ENCODE measurements at regions not wholly inside any gene's neighbourhood (a gene's known extent, or its start where the extent isn't known, plus 50 kb on each side); places are given as distances from the start of the nearest gene placed in this dataset.
A peak's percentile ranks its signal among the peaks of the same experiment; 100 is the strongest.
"Not testable (repeated sequence)": the region's sequence is repeated elsewhere in the genome, so short reads cannot be mapped to it uniquely, and the experiment has no call there.

DNA sequence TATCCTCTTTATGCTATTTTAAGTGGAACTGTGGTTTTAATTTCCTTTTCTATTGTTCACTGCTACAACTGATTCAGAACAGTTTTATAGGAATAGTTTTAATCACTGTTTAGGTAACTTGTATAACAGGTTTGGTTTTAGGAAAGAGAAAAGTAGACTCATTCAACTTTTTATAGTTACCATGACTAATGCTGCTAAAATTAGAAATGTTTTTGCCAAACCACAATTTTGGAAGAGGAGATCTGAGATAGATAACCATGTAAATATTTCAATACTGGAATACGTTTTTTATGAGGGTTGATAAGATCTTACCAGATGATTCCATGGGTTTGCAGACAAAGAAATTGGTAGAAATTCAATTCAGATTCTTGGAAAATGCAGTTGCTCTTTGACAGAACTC, 404.6 kb upstream of the ARRDC3 start:
- DNase-seq (ENCODE audit: low read depth in 2 of 2) = no peak

- no peak for DNase-seq (ENCODE audit: low read depth in 2 of 2)
These were observed 394.6 kb upstream of the ARRDC3 start for GRCh38 chr5:91777671-91778070.

DNA sequence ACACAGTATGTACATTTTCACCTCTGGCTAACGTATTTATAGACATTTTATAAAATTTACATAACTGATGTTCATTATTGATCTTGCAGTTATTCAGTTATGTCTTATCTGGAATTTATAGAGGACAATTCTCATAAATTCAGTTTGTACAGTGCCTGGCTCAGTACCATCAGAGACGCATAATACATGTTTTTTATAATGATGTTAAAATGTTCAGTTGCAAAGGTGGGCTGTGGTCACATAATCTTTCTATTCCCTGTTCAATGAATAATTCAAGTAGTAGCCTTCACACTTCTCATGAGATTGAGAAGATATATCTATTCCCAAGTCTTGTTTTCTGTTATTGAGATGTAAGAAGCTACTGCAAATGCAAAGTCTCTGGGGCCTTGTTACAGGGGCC, 393.1 kb upstream of the ARRDC3 start:
- DNase-seq (ENCODE audit: low read depth in 2 of 2) = no peak

DNA sequence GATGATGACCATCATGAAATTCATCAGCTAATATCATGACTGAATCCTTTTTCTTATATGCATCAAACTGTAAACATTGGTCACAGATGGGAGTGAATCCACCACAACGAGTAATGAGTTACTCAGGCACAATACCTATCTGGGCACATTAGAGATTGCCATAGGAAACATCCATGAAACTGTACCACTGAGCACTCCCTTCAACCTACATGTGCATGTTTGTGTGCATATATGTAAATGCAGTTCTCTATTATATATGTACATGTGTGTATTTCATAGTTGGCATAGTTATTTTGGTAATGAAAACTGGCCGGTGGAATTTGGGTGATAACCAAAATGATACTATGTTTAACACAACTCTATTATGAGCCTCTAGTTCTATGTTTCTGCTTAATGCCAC, 387.3 kb upstream of the ARRDC3 start:
- DNase-seq (ENCODE audit: low read depth in 2 of 2) = no peak

- not testable (repeated sequence) for DNase-seq (ENCODE audit: low read depth in 2 of 2)
These were observed 374.3 kb upstream of the ARRDC3 start for GRCh38 chr5:91757383-91757782.

DNA sequence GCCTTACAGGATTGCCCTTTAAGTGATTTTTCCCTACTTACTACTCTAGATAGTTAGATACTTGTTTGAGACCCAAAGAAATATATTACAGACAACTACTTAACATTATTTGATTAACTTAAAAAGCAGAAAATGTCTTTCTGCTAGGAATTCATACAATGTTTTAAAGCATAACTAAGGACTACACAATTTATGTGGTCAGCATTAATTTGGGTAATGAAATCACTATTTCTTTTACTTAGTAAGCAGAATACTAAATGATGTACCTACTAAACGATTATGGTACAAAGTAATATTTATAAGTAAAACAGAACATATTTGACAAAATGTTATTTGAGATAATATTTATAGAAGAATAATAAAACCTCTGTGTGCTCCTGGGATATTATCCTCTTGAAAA, 371.9 kb upstream of the ARRDC3 start:
- DNase-seq (ENCODE audit: low read depth in 2 of 2) = no peak

DNA sequence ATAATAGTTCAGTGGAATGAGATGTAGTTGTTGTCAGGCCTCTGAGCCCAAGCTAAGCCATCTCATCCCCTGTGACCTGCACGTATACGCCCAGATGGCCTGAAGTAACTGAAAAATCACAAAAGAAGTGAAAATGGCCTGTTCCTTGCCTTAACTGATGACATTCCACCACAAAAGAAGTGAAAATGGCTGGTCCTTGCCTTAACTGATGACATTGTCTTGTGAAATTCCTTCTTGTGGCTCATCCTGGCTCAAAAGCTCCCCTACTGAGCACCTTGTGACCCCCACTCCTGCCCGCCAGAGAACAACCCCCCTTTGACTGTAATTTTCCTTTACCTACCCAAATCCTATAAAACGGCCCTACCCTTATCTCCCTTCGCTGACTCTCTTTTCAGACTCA, 361.4 kb upstream of the ARRDC3 start:
- DNase-seq (ENCODE audit: low read depth in 2 of 2) = not testable (repeated sequence)

GRCh38 chr5:91742550-91742949, 359.4 kb upstream of the ARRDC3 start:
- no peak for DNase-seq (ENCODE audit: low read depth in 2 of 2)

DNA sequence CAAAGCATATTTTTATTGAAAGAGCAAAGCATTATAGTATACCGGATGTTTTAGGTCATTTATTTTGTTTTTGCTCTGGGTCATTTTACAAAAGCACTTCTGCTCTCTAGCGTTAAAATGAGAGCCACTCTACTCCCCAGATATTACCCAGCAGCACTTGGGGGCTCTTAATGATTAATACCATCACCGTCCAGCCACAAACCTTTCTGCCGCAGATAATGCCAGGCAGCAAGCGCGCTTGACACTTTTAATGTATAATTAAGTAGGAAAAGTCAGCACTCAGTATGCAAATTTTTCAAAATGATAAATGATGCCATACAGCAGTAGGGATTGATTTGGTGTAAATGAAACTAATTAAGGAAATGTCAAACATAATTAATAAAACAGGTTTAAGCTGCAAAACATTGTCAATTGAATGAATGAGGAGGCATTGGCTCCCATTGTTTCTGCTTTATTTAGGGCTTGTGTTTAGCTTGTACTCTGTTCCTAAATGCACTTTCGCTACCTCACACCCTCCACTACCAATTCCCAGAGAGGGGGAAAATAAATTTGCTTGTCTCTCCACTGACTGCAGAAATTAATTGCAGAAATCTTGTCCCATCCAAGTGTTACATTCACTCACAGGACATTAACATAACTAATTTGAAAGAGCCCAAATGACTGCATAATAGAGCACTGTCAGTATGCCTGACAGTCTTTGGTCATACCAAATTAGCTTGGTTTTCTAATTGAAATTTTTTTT, 358.8 kb upstream of the ARRDC3 start:
- DNase-seq (ENCODE audit: low read depth in 2 of 2) = no peak

DNA sequence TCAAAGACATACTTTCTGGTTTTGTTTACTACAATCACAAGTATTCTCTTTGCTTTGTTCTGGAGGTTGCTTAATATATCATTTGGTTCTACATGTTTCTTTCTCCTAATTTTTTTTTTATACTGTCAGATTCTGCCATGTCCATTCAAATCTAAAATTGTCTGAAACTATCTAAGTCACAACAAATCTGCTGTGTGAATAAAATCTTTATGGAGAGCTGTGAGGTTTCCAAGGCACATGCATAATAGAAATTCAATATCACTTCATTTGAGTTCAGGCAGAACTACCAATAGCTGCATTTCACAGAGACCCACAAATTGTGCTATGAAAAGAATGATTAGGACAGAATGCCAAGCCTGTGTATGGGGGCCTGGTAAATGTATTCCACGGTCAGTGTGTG, 346.9 kb upstream of the ARRDC3 start:
- DNase-seq (ENCODE audit: low read depth in 2 of 2) = no peak

DNA sequence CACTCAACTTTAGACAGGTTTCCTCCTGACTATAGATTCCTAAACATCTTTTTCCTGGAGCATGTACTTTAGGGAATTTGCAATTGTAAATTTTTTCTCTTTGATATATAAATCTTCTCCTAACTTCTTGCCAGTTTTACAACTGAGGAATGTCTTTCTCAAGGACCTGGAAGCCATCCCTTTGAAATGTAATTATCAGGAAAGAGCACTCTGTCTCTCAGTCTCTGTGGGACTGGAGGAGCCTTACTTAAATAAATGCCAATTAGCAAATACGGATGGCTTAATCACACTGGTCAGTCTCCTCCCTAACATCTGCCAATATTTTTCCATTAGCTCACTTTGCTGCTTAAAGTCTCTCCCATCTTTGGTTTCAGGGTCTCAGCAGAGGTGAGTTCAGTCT, 344.3 kb upstream of the ARRDC3 start:
- no peak for DNase-seq (ENCODE audit: low read depth in 2 of 2)

DNA sequence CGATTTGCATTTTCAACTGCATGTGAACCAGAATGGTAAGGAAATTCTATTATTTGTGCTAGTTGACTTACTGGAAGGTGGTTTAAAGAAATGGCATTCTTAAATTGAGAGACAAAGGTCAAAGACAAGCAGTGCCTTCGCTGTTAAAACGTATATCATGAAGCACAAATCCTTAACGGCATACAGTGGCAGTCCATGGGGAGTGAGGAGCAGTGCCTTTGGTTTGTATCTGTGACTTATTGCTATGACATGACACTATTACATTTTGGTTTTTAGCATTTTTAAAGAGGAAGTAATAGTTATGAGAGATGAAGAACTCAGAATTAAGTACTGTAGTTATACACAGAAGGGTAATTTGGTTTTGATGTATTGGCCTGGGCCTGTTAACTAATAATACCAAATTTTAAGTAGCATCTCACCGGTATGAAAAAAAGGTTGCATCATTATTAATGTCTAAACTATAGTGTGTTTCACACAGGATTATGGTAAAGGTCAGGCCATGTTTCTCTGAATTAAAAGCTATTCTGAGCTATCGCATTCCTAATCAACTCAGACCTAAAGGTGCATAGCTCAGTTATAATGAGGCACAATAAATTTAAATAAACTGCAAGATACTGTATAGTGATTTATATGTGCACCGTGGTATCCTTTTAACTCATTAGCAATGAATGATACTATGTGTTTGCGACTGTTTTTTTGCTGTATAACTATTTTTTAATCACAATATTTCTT, 339.8 kb upstream of the ARRDC3 start:
- DNase-seq (ENCODE audit: low read depth in 2 of 2) = no peak

DNA sequence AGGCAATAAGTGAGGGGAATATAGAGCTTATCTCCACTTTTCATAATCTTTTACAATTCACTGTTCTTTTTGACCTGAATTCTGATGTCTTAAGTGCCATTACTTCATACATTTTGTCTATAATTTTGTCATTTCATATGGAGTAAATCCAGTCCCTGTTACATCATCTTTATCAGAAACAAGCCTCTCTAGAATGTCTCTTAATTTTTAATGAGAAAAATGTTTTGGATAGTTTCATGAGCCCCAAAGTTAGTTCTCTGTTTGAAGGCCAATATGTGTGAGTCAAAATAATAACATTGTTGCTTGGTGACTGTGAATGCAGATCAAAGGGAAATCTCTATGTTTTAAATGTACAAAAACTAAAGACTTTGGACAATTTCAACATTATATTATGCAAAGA, 329.6 kb upstream of the ARRDC3 start:
- no peak for DNase-seq (ENCODE audit: low read depth in 2 of 2)

DNA sequence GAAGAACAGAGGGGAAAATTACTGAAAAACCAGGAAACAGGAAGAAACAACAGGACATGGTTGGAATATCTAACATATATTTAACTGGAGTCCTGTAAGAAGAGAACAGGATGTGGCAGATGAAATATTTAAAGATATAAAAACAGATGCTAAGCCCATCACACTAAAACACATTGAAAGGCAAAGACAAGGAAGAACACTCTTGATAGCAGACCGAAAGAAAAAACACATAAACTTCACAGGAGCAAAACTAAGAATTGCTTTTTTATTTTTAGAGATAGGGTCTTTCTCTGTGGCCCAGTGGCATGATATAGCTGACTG, 324.4 kb upstream of the ARRDC3 start:
- peak in 1 of 2 donors; percentile 26 for DNase-seq (ENCODE audit: low read depth in 2 of 2)

GRCh38 chr5:91706785-91707520, 323.8 kb upstream of the ARRDC3 start:
- peak in 1 of 2 donors; percentile 11 for DNase-seq (ENCODE audit: low read depth in 2 of 2)

DNA sequence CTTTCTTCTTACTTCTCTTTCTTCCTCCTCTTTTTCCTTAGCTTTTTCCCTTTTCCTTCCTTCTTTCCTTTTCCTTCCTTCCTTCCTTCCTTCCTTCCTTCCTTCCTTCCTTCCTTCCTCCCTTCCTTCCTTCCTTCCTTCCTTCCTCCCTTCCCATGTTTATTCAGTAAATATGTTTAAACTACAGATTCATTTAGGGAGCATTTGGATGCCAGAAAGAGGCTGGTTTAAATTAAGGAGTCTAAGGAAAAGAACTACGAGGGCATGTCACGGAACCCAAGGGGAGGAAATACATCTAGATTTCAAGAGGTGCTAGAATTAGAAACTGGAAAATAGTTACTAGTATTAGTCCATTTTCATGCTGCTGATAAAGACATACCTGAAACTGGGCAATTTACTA, 320.0 kb upstream of the ARRDC3 start:
- no peak for DNase-seq (ENCODE audit: low read depth in 2 of 2)

GRCh38 chr5:91699429-91699828, 316.3 kb upstream of the ARRDC3 start:
- no peak for DNase-seq (ENCODE audit: low read depth in 2 of 2)

DNA sequence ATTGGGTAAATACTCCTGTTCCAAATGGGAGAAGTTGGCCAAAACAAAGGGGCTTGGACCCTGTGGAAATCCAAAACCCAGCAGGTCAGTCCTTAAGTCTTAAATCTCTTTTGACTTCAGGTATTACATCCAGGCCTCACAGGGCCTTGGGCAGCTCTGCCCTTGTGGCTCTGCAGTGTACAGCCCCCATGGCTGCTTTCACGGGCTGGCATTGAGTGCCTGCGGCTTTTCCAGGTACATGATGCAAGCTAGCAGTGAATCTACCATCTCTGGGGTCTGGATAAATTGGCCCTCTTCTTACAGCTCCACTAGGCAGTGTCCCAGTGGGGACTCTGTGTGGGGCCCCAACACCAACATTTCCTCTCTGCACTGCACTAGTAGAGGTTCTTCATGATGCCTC, 308.5 kb upstream of the ARRDC3 start:
- DNase-seq (ENCODE audit: low read depth in 2 of 2) = no peak

DNA sequence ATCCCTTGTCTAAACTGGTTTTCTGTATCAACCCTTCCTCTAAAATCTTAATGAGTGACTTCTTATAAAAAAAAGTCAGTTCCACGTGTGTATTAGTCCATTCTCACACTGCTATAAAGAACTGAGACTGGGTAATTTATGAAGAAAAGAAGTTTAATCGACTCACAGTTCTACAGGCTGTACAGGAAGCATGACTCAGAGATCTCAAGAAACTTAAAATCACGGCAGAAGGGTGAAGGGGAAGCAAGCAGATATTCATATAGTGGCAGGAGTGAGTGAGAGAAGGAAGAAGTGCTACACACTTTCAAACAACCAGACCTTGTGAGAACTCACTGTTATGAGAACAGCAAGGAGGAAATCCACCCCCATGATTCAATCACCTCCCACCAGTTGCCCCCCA, 307.8 kb upstream of the ARRDC3 start:
- DNase-seq (ENCODE audit: low read depth in 2 of 2) = no peak

DNA sequence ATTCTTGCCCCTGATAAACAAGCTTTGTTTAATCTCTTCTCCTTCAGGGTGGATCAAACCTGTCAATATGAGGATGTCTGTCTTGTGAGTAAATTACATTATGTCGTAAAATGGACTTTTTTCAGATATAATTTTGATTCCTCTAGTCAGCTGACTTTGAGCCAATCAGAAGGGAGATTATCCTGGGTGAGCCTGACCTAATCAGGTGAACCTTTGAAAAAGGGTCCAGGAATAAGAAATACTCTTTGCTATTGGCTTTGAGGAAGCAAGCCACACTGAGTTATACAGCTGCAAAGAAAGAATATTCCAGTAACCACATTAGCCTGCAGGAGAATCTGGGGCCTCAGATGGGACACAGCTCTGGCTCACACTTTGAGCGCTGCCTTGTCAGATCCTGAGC, 304.3 kb upstream of the ARRDC3 start:
- DNase-seq (ENCODE audit: low read depth in 2 of 2) = no peak

DNA sequence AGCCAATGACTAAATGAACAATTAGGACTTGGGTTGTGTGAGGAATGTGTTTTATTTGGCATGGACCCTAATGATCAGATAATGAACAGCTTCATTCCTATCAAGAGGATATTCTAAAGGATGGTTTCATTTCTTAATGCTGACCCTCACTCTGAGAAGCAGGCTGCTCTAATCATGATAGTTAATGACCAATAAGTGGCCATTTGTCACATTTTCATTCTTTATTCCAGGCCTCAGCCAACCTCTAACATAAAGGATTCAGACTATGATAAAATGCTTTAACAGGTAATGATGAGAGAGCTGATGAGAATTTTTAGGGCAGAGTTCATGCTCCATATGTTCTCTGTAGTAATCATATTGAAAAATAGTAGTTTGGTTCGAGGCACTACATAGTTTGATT, 301.5 kb upstream of the ARRDC3 start:
- no peak for DNase-seq (ENCODE audit: low read depth in 2 of 2)

DNA sequence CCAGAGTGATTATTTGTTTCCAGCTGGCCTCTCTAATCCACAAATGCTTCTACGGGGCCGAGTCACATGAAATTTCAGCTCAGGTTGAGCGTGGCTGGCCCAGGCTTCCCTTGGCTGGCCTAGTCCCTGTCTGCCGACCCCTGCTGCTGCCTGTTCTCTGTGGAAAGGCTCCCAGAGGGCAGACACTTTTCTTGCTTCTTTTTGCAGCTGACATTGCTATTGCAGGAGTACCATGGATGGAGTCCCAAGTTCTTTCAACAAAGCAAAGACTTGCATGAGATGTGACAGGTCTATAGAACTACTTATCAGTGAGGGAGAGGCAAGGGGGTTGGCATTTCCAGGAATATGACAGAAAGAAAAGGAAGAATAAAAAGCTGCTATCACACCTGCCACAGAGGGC, 287.4 kb upstream of the ARRDC3 start:
- DNase-seq (ENCODE audit: low read depth in 2 of 2) = no peak

- DNase-seq (ENCODE audit: low read depth in 2 of 2) = no peak
These were observed 287.0 kb upstream of the ARRDC3 start for GRCh38 chr5:91670122-91670521.

All from lung microvascular endothelial cell (primary cell).